SK-N-SH (cell line): ENCODE measurements at regions not wholly inside any gene's neighbourhood (a gene's known extent, or its start where the extent isn't known, plus 50 kb on each side); places are given as distances from the start of the nearest gene placed in this dataset.

ENCODE experiments used
- CHD2 ChIP-seq: fragments of 150-350 bp; IDR thresholded peaks from 2 replicates; pipeline ENCODE4 v1.6.1; 2018; ENCODE audit warnings: low read length; ENCODE audit not compliant: partially characterized antibody
- ELF1 ChIP-seq: IDR thresholded peaks from 2 replicates; pipeline ENCODE4 v1.4.0; 2012
- EP300 ChIP-seq, 2 experiments: IDR thresholded peaks; 2 replicates each; pipeline versions ENCODE4 v1.4.0 to v1.6.1; 2012; ENCODE audit warnings: borderline replicate concordance in 1 of 2, low read depth in 1 of 2, low read length in 1 of 2
- FOXM1 ChIP-seq: IDR thresholded peaks from 2 replicates; pipeline ENCODE4 v1.4.0; 2012; ENCODE audit warnings: low read depth, mild to moderate bottlenecking
- GABPA ChIP-seq: IDR thresholded peaks from 2 replicates; pipeline ENCODE4 v1.4.0; 2012; ENCODE audit warnings: low read depth, mild to moderate bottlenecking
- POLR2AphosphoS5 ChIP-seq: IDR thresholded peaks from 2 replicates; pipeline ENCODE4 v1.6.1; 2012; ENCODE audit warnings: low read depth, low read length
- RXRA ChIP-seq: IDR thresholded peaks from 2 replicates; pipeline ENCODE4 v1.4.0; 2012; ENCODE audit warnings: low read depth, mild to moderate bottlenecking, borderline replicate concordance
- SIN3A ChIP-seq: IDR thresholded peaks from 2 replicates; pipeline ENCODE4 v1.6.1; 2012; ENCODE audit warnings: low read depth, mild to moderate bottlenecking, low read length, moderate library complexity, borderline replicate concordance
- TEAD4 ChIP-seq: IDR thresholded peaks from 2 replicates; pipeline ENCODE4 v1.4.0; 2012; ENCODE audit warnings: mild to moderate bottlenecking, borderline replicate concordance; ENCODE audit not compliant: insufficient read depth
- TF ChIP-seq, protein P1 (sequence below): fragments of 200-600 bp; sonication (generic); IDR thresholded peaks from 2 replicates; pipeline ENCODE4 v1.6.1; 2017; ENCODE audit warnings: antibody characterized with exemption, mild to moderate bottlenecking, moderate library complexity
- TF ChIP-seq, protein P2 (sequence below): IDR thresholded peaks from 2 replicates; pipeline ENCODE4 v1.4.0; 2012; ENCODE audit warnings: low read depth
- TF ChIP-seq, protein P3 (sequence below): IDR thresholded peaks from 2 replicates; pipeline ENCODE4 v1.6.1; 2012; ENCODE audit warnings: mild to moderate bottlenecking, low read depth, low read length, moderate library complexity

DNA sequence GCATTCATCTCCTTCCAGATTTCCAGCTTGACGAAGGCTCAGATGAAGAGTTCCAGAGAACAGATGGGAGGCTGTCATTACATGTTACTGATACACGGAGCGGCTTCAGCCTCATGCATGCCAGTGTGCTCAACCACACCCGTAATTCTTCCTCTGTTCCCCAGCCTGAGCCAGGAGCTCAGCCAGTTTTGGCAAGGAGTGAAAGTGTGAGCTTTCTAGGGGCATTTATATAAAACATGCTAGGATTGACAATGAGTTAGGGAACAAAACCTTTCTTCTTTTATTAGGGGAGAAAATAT lies 290.4 kb upstream of the PLXNA2 start:
- TF ChIP-seq, protein P1, sequence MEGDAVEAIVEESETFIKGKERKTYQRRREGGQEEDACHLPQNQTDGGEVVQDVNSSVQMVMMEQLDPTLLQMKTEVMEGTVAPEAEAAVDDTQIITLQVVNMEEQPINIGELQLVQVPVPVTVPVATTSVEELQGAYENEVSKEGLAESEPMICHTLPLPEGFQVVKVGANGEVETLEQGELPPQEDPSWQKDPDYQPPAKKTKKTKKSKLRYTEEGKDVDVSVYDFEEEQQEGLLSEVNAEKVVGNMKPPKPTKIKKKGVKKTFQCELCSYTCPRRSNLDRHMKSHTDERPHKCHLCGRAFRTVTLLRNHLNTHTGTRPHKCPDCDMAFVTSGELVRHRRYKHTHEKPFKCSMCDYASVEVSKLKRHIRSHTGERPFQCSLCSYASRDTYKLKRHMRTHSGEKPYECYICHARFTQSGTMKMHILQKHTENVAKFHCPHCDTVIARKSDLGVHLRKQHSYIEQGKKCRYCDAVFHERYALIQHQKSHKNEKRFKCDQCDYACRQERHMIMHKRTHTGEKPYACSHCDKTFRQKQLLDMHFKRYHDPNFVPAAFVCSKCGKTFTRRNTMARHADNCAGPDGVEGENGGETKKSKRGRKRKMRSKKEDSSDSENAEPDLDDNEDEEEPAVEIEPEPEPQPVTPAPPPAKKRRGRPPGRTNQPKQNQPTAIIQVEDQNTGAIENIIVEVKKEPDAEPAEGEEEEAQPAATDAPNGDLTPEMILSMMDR: no peak
- TF ChIP-seq GABPA: no peak
- no peak for TF ChIP-seq CHD2
- TF ChIP-seq, protein P2, sequence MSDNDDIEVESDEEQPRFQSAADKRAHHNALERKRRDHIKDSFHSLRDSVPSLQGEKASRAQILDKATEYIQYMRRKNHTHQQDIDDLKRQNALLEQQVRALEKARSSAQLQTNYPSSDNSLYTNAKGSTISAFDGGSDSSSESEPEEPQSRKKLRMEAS: no peak
- TF ChIP-seq TEAD4: no peak
- TF ChIP-seq ELF1: no peak
- TF ChIP-seq RXRA: no peak
- no peak for TF ChIP-seq POLR2AphosphoS5
- TF ChIP-seq, protein P3, sequence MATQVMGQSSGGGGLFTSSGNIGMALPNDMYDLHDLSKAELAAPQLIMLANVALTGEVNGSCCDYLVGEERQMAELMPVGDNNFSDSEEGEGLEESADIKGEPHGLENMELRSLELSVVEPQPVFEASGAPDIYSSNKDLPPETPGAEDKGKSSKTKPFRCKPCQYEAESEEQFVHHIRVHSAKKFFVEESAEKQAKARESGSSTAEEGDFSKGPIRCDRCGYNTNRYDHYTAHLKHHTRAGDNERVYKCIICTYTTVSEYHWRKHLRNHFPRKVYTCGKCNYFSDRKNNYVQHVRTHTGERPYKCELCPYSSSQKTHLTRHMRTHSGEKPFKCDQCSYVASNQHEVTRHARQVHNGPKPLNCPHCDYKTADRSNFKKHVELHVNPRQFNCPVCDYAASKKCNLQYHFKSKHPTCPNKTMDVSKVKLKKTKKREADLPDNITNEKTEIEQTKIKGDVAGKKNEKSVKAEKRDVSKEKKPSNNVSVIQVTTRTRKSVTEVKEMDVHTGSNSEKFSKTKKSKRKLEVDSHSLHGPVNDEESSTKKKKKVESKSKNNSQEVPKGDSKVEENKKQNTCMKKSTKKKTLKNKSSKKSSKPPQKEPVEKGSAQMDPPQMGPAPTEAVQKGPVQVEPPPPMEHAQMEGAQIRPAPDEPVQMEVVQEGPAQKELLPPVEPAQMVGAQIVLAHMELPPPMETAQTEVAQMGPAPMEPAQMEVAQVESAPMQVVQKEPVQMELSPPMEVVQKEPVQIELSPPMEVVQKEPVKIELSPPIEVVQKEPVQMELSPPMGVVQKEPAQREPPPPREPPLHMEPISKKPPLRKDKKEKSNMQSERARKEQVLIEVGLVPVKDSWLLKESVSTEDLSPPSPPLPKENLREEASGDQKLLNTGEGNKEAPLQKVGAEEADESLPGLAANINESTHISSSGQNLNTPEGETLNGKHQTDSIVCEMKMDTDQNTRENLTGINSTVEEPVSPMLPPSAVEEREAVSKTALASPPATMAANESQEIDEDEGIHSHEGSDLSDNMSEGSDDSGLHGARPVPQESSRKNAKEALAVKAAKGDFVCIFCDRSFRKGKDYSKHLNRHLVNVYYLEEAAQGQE: no peak
- TF ChIP-seq SIN3A: no peak
- TF ChIP-seq EP300 (IDR thresholded peaks at IDR 0.05; ENCODE audit: borderline replicate concordance in 1 of 2, low read depth in 1 of 2, low read length in 1 of 2): no peak
- TF ChIP-seq FOXM1: no peak
